Calu3 (cell line): ENCODE measurements at regions not wholly inside any gene's neighbourhood (a gene's known extent, or its start where the extent isn't known, plus 50 kb on each side); places are given as distances from the start of the nearest gene placed in this dataset. TPM values are rescaled to one million over a fixed set of nuclear protein-coding genes. Genes with fewer than 3 reads are reported as not detected.

Experiments used
- BruUV-seq: library from RNA; stranded (reverse); fragments of 400-500 nt; replicated peaks from 2 replicates; lab custom pipeline; 2021; lab: Mats Ljungman, UMichigan
- CTCF ChIA-PET: fragments of 300-600 bp; sonication (Branson Sonifier 250); formaldehyde crosslinking; loops from one replicate; lab custom pipeline; 2022; ENCODE audit warnings: antibody characterized with exemption; lab: Charles Lee
- DNase-seq: peaks from one replicate; pipeline ENCODE4 v3.0.0; 2022
- H3K27ac Mint-ChIP-seq: one replicate; pipeline ENCODE4 v1.8.0; 2022; ENCODE audit warnings: mixed read lengths; ENCODE audit not compliant: unreplicated experiment
- H3K27me3 Mint-ChIP-seq: one replicate; pipeline ENCODE4 v1.8.0; 2022; ENCODE audit warnings: mixed read lengths; ENCODE audit not compliant: unreplicated experiment
- H3K36me3 Mint-ChIP-seq: one replicate; pipeline ENCODE4 v1.8.0; 2022; ENCODE audit warnings: mild to moderate bottlenecking, moderate library complexity, mixed read lengths; ENCODE audit not compliant: insufficient read depth, unreplicated experiment
- H3K4me1 Mint-ChIP-seq: one replicate; pipeline ENCODE4 v1.8.0; 2022; ENCODE audit warnings: mild to moderate bottlenecking, low read depth, mixed read lengths; ENCODE audit not compliant: unreplicated experiment
- H3K4me3 Mint-ChIP-seq: one replicate; pipeline ENCODE4 v1.8.0; 2022; ENCODE audit warnings: mild to moderate bottlenecking, low read depth, moderate library complexity, mixed read lengths; ENCODE audit not compliant: unreplicated experiment
- H3K9me3 Mint-ChIP-seq: one replicate; pipeline ENCODE4 v1.8.0; 2022; ENCODE audit warnings: low read depth, mixed read lengths; ENCODE audit not compliant: unreplicated experiment
- CTCF ChIP-seq: fragments of 200-600 bp; IDR thresholded peaks from one replicate; pipeline ENCODE4 v1.8.0; 2022; ENCODE audit warnings: antibody characterized with exemption; ENCODE audit not compliant: unreplicated experiment
- intact Hi-C: fragments of 100-400 bp; cut with micrococcal nuclease; formaldehyde crosslinking; loops from one replicate; pipeline ENCODE4 v1.10.0; 2022; ENCODE audit not compliant: unreplicated experiment
- microRNA-seq: library from miRNA; unstranded; fragments of <30 nt; microRNA quantifications from one replicate; pipeline ENCODE4 v1.2.0, GENCODE V29; 2022

GRCh38 chr5:96014395-96014794 is 52.7 kb upstream of the ELL2 start:
- no peak for DNase-seq
- Mint-ChIP-seq H3K4me1 (no peaks in the 10 kb centered on the region), H3K4me3 (no peak overlapping the region), H3K9me3 (no peaks in the 10 kb centered on the region), H3K36me3 (no peaks in the 10 kb centered on the region), H3K27me3 (no peaks in the 10 kb centered on the region), H3K27ac (no peak overlapping the region)
- no TSS peak for BruUV-seq
- CTCF ChIA-PET, result interaction anchor here (1.2 kb wide), 1 partner anchor 79 kb away, joined by 4 read pairs; no protein-coding TSS in a partner anchor
- intact Hi-C loops, result no loop called here
- no peak for TF ChIP-seq CTCF

GRCh38 chr5:96013254-96013653 is 51.6 kb upstream of the ELL2 start:
- DNase-seq, result no peak
- Mint-ChIP-seq H3K36me3 (no peaks in the 10 kb centered on the region), H3K4me1 (no peaks in the 10 kb centered on the region), H3K27ac (no peak overlapping the region), H3K9me3 (no peaks in the 10 kb centered on the region), H3K4me3 (no peak overlapping the region), H3K27me3 (no peaks in the 10 kb centered on the region)
- no peak for TF ChIP-seq CTCF
- intact Hi-C loops, result no loop called here
- CTCF ChIA-PET, result no interaction called here
- no TSS peak for BruUV-seq

GRCh38 chr5:96012399-96012798 is 50.7 kb upstream of the ELL2 start:
- Mint-ChIP-seq H3K4me3 (no peak overlapping the region), H3K27ac (no peak overlapping the region), H3K4me1 (no peaks in the 10 kb centered on the region), H3K27me3 (no peaks in the 10 kb centered on the region), H3K36me3 (no peaks in the 10 kb centered on the region), H3K9me3 (no peaks in the 10 kb centered on the region)
- intact Hi-C loops, result no loop called here
- CTCF ChIA-PET, result interaction anchor here (0.6 kb wide), 1 partner anchor 143 kb away, joined by 3 read pairs; no protein-coding TSS in a partner anchor
- no peak for TF ChIP-seq CTCF
- BruUV-seq, result no TSS peak
- DNase-seq, result no peak

Small RNAs in the stretch of these regions (microRNA-seq; reads per million reads assigned to microRNA genes)
- gene MIR583, result not detected
